Glutamatergic neuron (in vitro differentiated cells): ENCODE measurements at regions not wholly inside any gene's neighbourhood (a gene's known extent, or its start where the extent isn't known, plus 50 kb on each side); places are given as distances from the start of the nearest gene placed in this dataset.
A peak's percentile ranks its signal among the peaks of the same experiment; 100 is the strongest.

Source experiments
- DNase-seq: peaks from one replicate; pipeline ENCODE4 v3.0.0; 2022
- H3K27ac Mint-ChIP-seq: one replicate; pipeline ENCODE4 v1.8.0; 2020; ENCODE audit warnings: mild to moderate bottlenecking, mixed read lengths, inconsistent platforms; ENCODE audit not compliant: unreplicated experiment
- H3K27me3 Mint-ChIP-seq: one replicate; pipeline ENCODE4 v1.8.0; 2020; ENCODE audit warnings: mild to moderate bottlenecking, moderate library complexity, mixed read lengths, inconsistent platforms; ENCODE audit not compliant: unreplicated experiment
- H3K36me3 Mint-ChIP-seq: one replicate; pipeline ENCODE4 v1.8.0; 2020; ENCODE audit warnings: mild to moderate bottlenecking, mixed read lengths, inconsistent platforms; ENCODE audit not compliant: unreplicated experiment
- H3K4me1 Mint-ChIP-seq: one replicate; pipeline ENCODE4 v1.8.0; 2020; ENCODE audit warnings: mild to moderate bottlenecking, low read depth, mixed read lengths, inconsistent platforms; ENCODE audit not compliant: unreplicated experiment
- H3K4me3 Mint-ChIP-seq: one replicate; pipeline ENCODE4 v1.8.0; 2020; ENCODE audit warnings: mild to moderate bottlenecking, mixed read lengths, inconsistent platforms; ENCODE audit not compliant: unreplicated experiment
- H3K9me3 Mint-ChIP-seq: one replicate; pipeline ENCODE4 v1.8.0; 2020; ENCODE audit warnings: mild to moderate bottlenecking, moderate library complexity, mixed read lengths, inconsistent platforms; ENCODE audit not compliant: unreplicated experiment
- CTCF ChIP-seq: fragments of 200-600 bp; sonication (generic); IDR thresholded peaks from one replicate; pipeline ENCODE4 v1.5.0; 2021; ENCODE audit not compliant: partially characterized antibody, unreplicated experiment

GRCh38 chr9:78609450-78609849, 312.5 kb downstream of the PSAT1 start:
- DNase-seq = no peak
- H3K4me3 Mint-ChIP-seq = no peak overlapping the region
- H3K36me3 Mint-ChIP-seq = no peaks in the 10 kb centered on the region
- peaks cover 2% of the 10 kb centered on the region for H3K27me3 Mint-ChIP-seq
- peaks cover 22% of the 10 kb centered on the region for H3K4me1 Mint-ChIP-seq
- peak overlapping the region; percentile 83 for H3K27ac Mint-ChIP-seq
- no peak for TF ChIP-seq CTCF
- H3K9me3 Mint-ChIP-seq = peaks cover 3% of the 10 kb centered on the region

- Mint-ChIP-seq H3K4me3 (no peak overlapping the region), H3K27ac (no peak overlapping the region), H3K9me3 (no peaks in the 10 kb centered on the region), H3K36me3 (no peaks in the 10 kb centered on the region), H3K27me3 (no peaks in the 10 kb centered on the region), H3K4me1 (peaks cover 7% of the 10 kb centered on the region)
- no peak for DNase-seq
- TF ChIP-seq CTCF = no peak
These were observed 315.2 kb downstream of the PSAT1 start for GRCh38 chr9:78612091-78612490.

GRCh38 chr9:78613006-78613405, 316.1 kb downstream of the PSAT1 start:
- Mint-ChIP-seq H3K27me3 (no peaks in the 10 kb centered on the region), H3K4me3 (no peak overlapping the region), H3K27ac (no peak overlapping the region), H3K4me1 (peaks cover 7% of the 10 kb centered on the region), H3K36me3 (no peaks in the 10 kb centered on the region), H3K9me3 (no peaks in the 10 kb centered on the region)
- no peak for TF ChIP-seq CTCF
- DNase-seq = no peak

- H3K27ac Mint-ChIP-seq = no peak overlapping the region
- no peaks in the 10 kb centered on the region for H3K27me3 Mint-ChIP-seq
- H3K4me1 Mint-ChIP-seq = no peaks in the 10 kb centered on the region
- H3K4me3 Mint-ChIP-seq = no peak overlapping the region
- no peaks in the 10 kb centered on the region for H3K9me3 Mint-ChIP-seq
- H3K36me3 Mint-ChIP-seq = no peaks in the 10 kb centered on the region
- TF ChIP-seq CTCF = no peak
- no peak for DNase-seq
These were observed 318.0 kb downstream of the PSAT1 start for GRCh38 chr9:78614892-78615291.

- H3K4me1 Mint-ChIP-seq = no peaks in the 10 kb centered on the region
- no peak overlapping the region for H3K4me3 Mint-ChIP-seq
- H3K36me3 Mint-ChIP-seq = no peaks in the 10 kb centered on the region
- no peaks in the 10 kb centered on the region for H3K9me3 Mint-ChIP-seq
- no peak overlapping the region for H3K27ac Mint-ChIP-seq
- no peak for DNase-seq
- no peak for TF ChIP-seq CTCF
- no peaks in the 10 kb centered on the region for H3K27me3 Mint-ChIP-seq
These were observed 318.4 kb downstream of the PSAT1 start for GRCh38 chr9:78615372-78615771.
